Small intestine (tissue), 7 donors: ENCODE measurements at regions not wholly inside any gene's neighbourhood (a gene's known extent, or its start where the extent isn't known, plus 50 kb on each side); places are given as distances from the start of the nearest gene placed in this dataset.

ENCODE experiments used
- DNase-seq, 2 donors: peaks; one replicate each; pipeline versions ENCODE4 v3.0.0 to v3.0.0-alpha.2; 2013
- FAIRE-seq: peaks from 2 replicates; lab custom pipeline; 2012; peaks lifted over from hg19 to GRCh38; lab: Jason Lieb, UNC
- H3K27ac ChIP-seq, 3 donors: one replicate each; pipeline ENCODE4 v1.5.1; 2013; ENCODE audit warnings: low read length in 2 of 3, mild to moderate bottlenecking in 2 of 3, control low read depth in 1 of 3, inconsistent platforms in 1 of 3, low read depth in 1 of 3, moderate library complexity in 1 of 3
- H3K27me3 ChIP-seq, 3 donors: one replicate each; pipeline ENCODE4 v1.6.1; 2013; ENCODE audit warnings: low read length in 3 of 3, inconsistent platforms in 1 of 3; ENCODE audit not compliant: control insufficient read depth in 3 of 3, insufficient read depth in 3 of 3
- H3K36me3 ChIP-seq, 3 donors: one replicate each; pipeline ENCODE4 v1.6.1; 2013; ENCODE audit warnings: low read length in 3 of 3, inconsistent platforms in 1 of 3, low read depth in 1 of 3, mild to moderate bottlenecking in 1 of 3, moderate library complexity in 1 of 3; ENCODE audit not compliant: control insufficient read depth in 3 of 3, insufficient read depth in 2 of 3
- H3K4me1 ChIP-seq, 3 donors: one replicate each; pipeline ENCODE4 v1.6.1; 2013; ENCODE audit warnings: low read length in 2 of 3, inconsistent platforms in 1 of 3, low read depth in 1 of 3, mild to moderate bottlenecking in 1 of 3, moderate library complexity in 1 of 3; ENCODE audit not compliant: control insufficient read depth in 3 of 3, insufficient read depth in 2 of 3
- H3K4me3 ChIP-seq, 3 donors: one replicate each; pipeline ENCODE4 v1.5.1; 2013; ENCODE audit warnings: low read length in 3 of 3, control low read depth in 1 of 3, inconsistent platforms in 1 of 3, low read depth in 1 of 3, mild to moderate bottlenecking in 1 of 3, moderate library complexity in 1 of 3
- H3K9me3 ChIP-seq, 2 donors: one replicate each; pipeline ENCODE4 v1.6.1; 2013; ENCODE audit warnings: low read depth in 1 of 2, low read length in 1 of 2; ENCODE audit not compliant: control insufficient read depth in 2 of 2, insufficient read depth in 1 of 2
- WGBS, 3 donors: extraction: QIAGEN DNeasy Blood & Tissue Kit; methylation state at CpG; one replicate each; pipeline ENCODE4 v1.1.7; 2013; 5-methylcytosine and 5-hydroxymethylcytosine counted together
- donor health status: healthy with polysubstance abuse.
- donor health status: control.
- donor health status: control.
- donor health status: Bipolar disorder and iron deficiency.
- donor health status: healthy.

- no peak for DNase-seq
- no peaks in the 10 kb centered on the region for H3K4me1 ChIP-seq
- peaks cover 0 to 2% (median 0%) of the 10 kb centered on the region in 3 donors for H3K27me3 ChIP-seq
- no peak overlapping the region for H3K4me3 ChIP-seq
- no peak overlapping the region for H3K27ac ChIP-seq
- no peaks in the 10 kb centered on the region for H3K9me3 ChIP-seq
- WGBS, 3 donors, result 35 to 39% (median 38%) methylated on average over 6 of the region's 6 CpGs
- no peaks in the 10 kb centered on the region for H3K36me3 ChIP-seq
- no peak for FAIRE-seq
These were observed 146.3 kb downstream of the ANXA2 start for GRCh38 chr15:60251300-60252070.

GRCh38 chr15:60254416-60254815, 143.4 kb downstream of the ANXA2 start:
- FAIRE-seq (no peak), DNase-seq (no peak)
- H3K36me3 ChIP-seq, result no peaks in the 10 kb centered on the region
- H3K27ac ChIP-seq, result no peak overlapping the region
- no peak overlapping the region for H3K4me3 ChIP-seq
- H3K4me1 ChIP-seq, result no peaks in the 10 kb centered on the region
- no peaks in the 10 kb centered on the region for H3K9me3 ChIP-seq
- 86 to 100% (median 100%) methylated on average over 1 of the region's 1 CpG for WGBS, 3 donors
- peaks cover 0 to 2% (median 2%) of the 10 kb centered on the region in 3 donors for H3K27me3 ChIP-seq

GRCh38 chr15:60255390-60255789, 142.4 kb downstream of the ANXA2 start:
- no peak overlapping the region for H3K27ac ChIP-seq
- WGBS, 3 donors, result 3 to 25% (median 4%) methylated on average over 2 of the region's 2 CpGs
- no peaks in the 10 kb centered on the region for H3K4me1 ChIP-seq
- peaks cover 0 to 5% (median 2%) of the 10 kb centered on the region in 3 donors for H3K27me3 ChIP-seq
- peak; percentile 36 to 46 for DNase-seq
- H3K4me3 ChIP-seq, result no peak overlapping the region
- no peaks in the 10 kb centered on the region for H3K9me3 ChIP-seq
- H3K36me3 ChIP-seq, result no peaks in the 10 kb centered on the region
- no peak for FAIRE-seq

- no peaks in the 10 kb centered on the region for H3K9me3 ChIP-seq
- H3K4me1 ChIP-seq, result no peaks in the 10 kb centered on the region
- DNase-seq (no peak), FAIRE-seq (no peak)
- no peak overlapping the region for H3K4me3 ChIP-seq
- no peaks in the 10 kb centered on the region for H3K36me3 ChIP-seq
- peaks cover 0 to 5% (median 2%) of the 10 kb centered on the region in 3 donors for H3K27me3 ChIP-seq
- 55 to 65% (median 55%) methylated on average over 5 of the region's 5 CpGs for WGBS, 3 donors
- H3K27ac ChIP-seq, result no peak overlapping the region
These were observed 140.1 kb downstream of the ANXA2 start for GRCh38 chr15:60257591-60258159.

GRCh38 chr15:60259469-60259868, 138.3 kb downstream of the ANXA2 start:
- Histone ChIP-seq H3K27me3 (peaks cover 0 to 5% (median 0%) of the 10 kb centered on the region in 3 donors), H3K36me3 (no peaks in the 10 kb centered on the region), H3K27ac (no peak overlapping the region), H3K4me1 (no peaks in the 10 kb centered on the region), H3K4me3 (no peak overlapping the region), H3K9me3 (no peaks in the 10 kb centered on the region)
- WGBS, 3 donors, result 36 to 75% (median 38%) methylated on average over 1 of the region's 1 CpG
- DNase-seq (peak; percentile 14 to 22), FAIRE-seq (no peak)

GRCh38 chr15:60264088-60264487, 133.7 kb downstream of the ANXA2 start:
- H3K36me3 ChIP-seq, result no peaks in the 10 kb centered on the region
- no peak overlapping the region for H3K27ac ChIP-seq
- H3K4me1 ChIP-seq, result no peaks in the 10 kb centered on the region
- FAIRE-seq (no peak), DNase-seq (no peak)
- no peak overlapping the region for H3K4me3 ChIP-seq
- 66 to 76% (median 73%) methylated on average over 4 of the region's 4 CpGs for WGBS, 3 donors
- H3K9me3 ChIP-seq, result no peaks in the 10 kb centered on the region
- peaks cover 0 to 6% (median 4%) of the 10 kb centered on the region in 3 donors for H3K27me3 ChIP-seq

GRCh38 chr15:60264566-60264965, 133.2 kb downstream of the ANXA2 start:
- Histone ChIP-seq H3K36me3 (no peaks in the 10 kb centered on the region), H3K4me1 (no peaks in the 10 kb centered on the region), H3K4me3 (no peak overlapping the region), H3K9me3 (no peaks in the 10 kb centered on the region), H3K27me3 (peaks cover 0 to 6% (median 4%) of the 10 kb centered on the region in 3 donors), H3K27ac (no peak overlapping the region)
- DNase-seq (no peak), FAIRE-seq (no peak)
- whole genome bisulfite sequencing, 3 donors, result 64 to 73% (median 67%) methylated on average over 4 of the region's 4 CpGs

GRCh38 chr15:60265057-60265456, 132.7 kb downstream of the ANXA2 start:
- no peaks in the 10 kb centered on the region for H3K4me1 ChIP-seq
- H3K9me3 ChIP-seq, result no peaks in the 10 kb centered on the region
- DNase-seq, result no peak
- FAIRE-seq, result no peak
- no peak overlapping the region for H3K4me3 ChIP-seq
- H3K27ac ChIP-seq, result no peak overlapping the region
- peaks cover 0 to 4% (median 3%) of the 10 kb centered on the region in 3 donors for H3K27me3 ChIP-seq
- H3K36me3 ChIP-seq, result no peaks in the 10 kb centered on the region
